Stomach (tissue), 8 donors: ENCODE measurements at regions not wholly inside any gene's neighbourhood (a gene's known extent, or its start where the extent isn't known, plus 50 kb on each side); places are given as distances from the start of the nearest gene placed in this dataset.

Experiments
- DNase-seq, 2 donors: peaks; one replicate each; pipeline versions ENCODE4 v3.0.0 to v3.0.0-alpha.2; 2013 to 2019
- H3K27ac ChIP-seq, 5 donors: fragments of 200-600 bp in 4 of 5; sonication (generic) in 4 of 5; one replicate each; pipeline ENCODE4 v1.5.1; 2013 to 2019; ENCODE audit warnings: mild to moderate bottlenecking in 1 of 5, moderate library complexity in 1 of 5
- H3K27me3 ChIP-seq, 3 donors: fragments of 200-600 bp; sonication (generic); one replicate each; pipeline ENCODE4 v1.5.1; 2017 to 2019; ENCODE audit warnings: mixed run types in 1 of 3
- H3K36me3 ChIP-seq, 4 donors: fragments of 200-600 bp; sonication (generic); 1 replicate in 3 of 4; 2 replicates in 1 of 4; pipeline ENCODE4 v1.5.1; 2016 to 2019
- H3K4me1 ChIP-seq, 4 donors: fragments of 200-600 bp; sonication (generic); one replicate each; pipeline ENCODE4 v1.5.1; 2016 to 2019
- H3K4me3 ChIP-seq, 4 donors: fragments of 200-600 bp; sonication (generic) in 3 of 4; one replicate each; pipeline ENCODE4 v1.5.1; 2016 to 2019; ENCODE audit warnings: mild to moderate bottlenecking in 1 of 4
- H3K9me3 ChIP-seq, 4 donors: fragments of 200-600 bp; sonication (generic); one replicate each; pipeline ENCODE4 v1.5.1; 2016 to 2019
- CTCF ChIP-seq, 7 experiments: fragments of 450-650 bp in 4 of 7; fragments of 200-600 bp in 3 of 7; sonication (generic) in 3 of 7; IDR thresholded peaks; one replicate each; pipeline ENCODE4 v1.5.1; 2016 to 2019; ENCODE audit warnings: antibody characterized with exemption in 7 of 7, control low read depth in 2 of 7, mild to moderate bottlenecking in 1 of 7
- EP300 ChIP-seq: sonication (generic); formaldehyde crosslinking; IDR thresholded peaks from one replicate; pipeline ENCODE4 v1.6.1; 2017; ENCODE audit warnings: antibody characterized with exemption
- POLR2A ChIP-seq, 4 donors: fragments of 450-650 bp; IDR thresholded peaks; one replicate each; pipeline ENCODE4 v1.6.1; 2016; ENCODE audit warnings: antibody characterized with exemption in 4 of 4, control low read depth in 2 of 4, mild to moderate bottlenecking in 1 of 4, moderate library complexity in 1 of 4
- POLR2AphosphoS5 ChIP-seq, 3 donors: sonication (generic); formaldehyde crosslinking; IDR thresholded peaks; one replicate each; pipeline ENCODE4 v1.6.1; 2016; ENCODE audit warnings: antibody characterized with exemption in 3 of 3
- WGBS, 5 donors: extraction: QIAGEN DNeasy Blood & Tissue Kit in 3 of 5; methylation state at CpG; one replicate each; pipeline versions ENCODE4 v1.1.5 to v1.1.7; 2013 to 2018; 5-methylcytosine and 5-hydroxymethylcytosine counted together
- intact Hi-C: fragments of 100-400 bp; cut with DNase I; formaldehyde crosslinking; loops from one replicate; pipeline ENCODE4 v1.15.1; 2023; ENCODE audit warnings: low total_unique reads
- donor health status: healthy with polysubstance abuse.
- donor health status: Bipolar disorder and iron deficiency.
- donor health status: healthy.

- TF ChIP-seq EP300 (no peak), POLR2A (IDR thresholded peaks at IDR 0.05) (no peak), POLR2AphosphoS5 (IDR thresholded peaks at IDR 0.05) (no peak), CTCF (IDR thresholded peaks at IDR 0.05) (no peak)
- peaks cover 0 to 9% (median 0%) of the 10 kb centered on the region in 4 donors for H3K4me1 ChIP-seq
- intact Hi-C loops, result no loop called here
- H3K27ac ChIP-seq, result no peak overlapping the region
- H3K4me3 ChIP-seq, result no peak overlapping the region
- peaks cover 0 to 9% (median 0%) of the 10 kb centered on the region in 3 donors for H3K27me3 ChIP-seq
- 57 to 77% (median 61%) methylated on average over 2 of the region's 2 CpGs for WGBS, 5 donors
- DNase-seq, result no peak
- peaks cover 0 to 7% (median 0%) of the 10 kb centered on the region in 4 donors for H3K9me3 ChIP-seq
- no peaks in the 10 kb centered on the region for H3K36me3 ChIP-seq
Measured at GRCh38 chr9:84190411-84190810, 150.1 kb downstream of the SLC28A3 start.

GRCh38 chr9:84206801-84207370 is 133.7 kb downstream of the SLC28A3 start:
- peaks cover 0 to 13% (median 3%) of the 10 kb centered on the region in 4 donors for H3K4me1 ChIP-seq
- intact Hi-C loops, result no loop called here
- no peak overlapping the region for H3K4me3 ChIP-seq
- no peaks in the 10 kb centered on the region for H3K36me3 ChIP-seq
- H3K27ac ChIP-seq, result no peak overlapping the region
- WGBS, 5 donors, result 68 to 74% (median 72%) methylated on average over 9 of the region's 9 CpGs
- no peak for TF ChIP-seq EP300
- TF ChIP-seq CTCF (IDR thresholded peaks at IDR 0.05), result no peak
- TF ChIP-seq POLR2AphosphoS5 (IDR thresholded peaks at IDR 0.05), result no peak
- TF ChIP-seq POLR2A (IDR thresholded peaks at IDR 0.05), result no peak
- no peak for DNase-seq
- no peaks in the 10 kb centered on the region for H3K27me3 ChIP-seq
- H3K9me3 ChIP-seq, result no peaks in the 10 kb centered on the region

- no peaks in the 10 kb centered on the region for H3K9me3 ChIP-seq
- H3K4me1 ChIP-seq, result peaks cover 0 to 13% (median 3%) of the 10 kb centered on the region in 4 donors
- no peaks in the 10 kb centered on the region for H3K27me3 ChIP-seq
- WGBS, 5 donors, result 45 to 67% (median 63%) methylated on average over 6 of the region's 6 CpGs
- no peak overlapping the region for H3K27ac ChIP-seq
- DNase-seq, result peak in 1 of 2 donors; percentile 32
- TF ChIP-seq POLR2AphosphoS5 (IDR thresholded peaks at IDR 0.05), result no peak
- no peak for TF ChIP-seq POLR2A (IDR thresholded peaks at IDR 0.05)
- TF ChIP-seq CTCF (IDR thresholded peaks at IDR 0.05), result no peak
- no peak for TF ChIP-seq EP300
- H3K36me3 ChIP-seq, result no peaks in the 10 kb centered on the region
- H3K4me3 ChIP-seq, result no peak overlapping the region
- intact Hi-C loops, result no loop called here
Measured at GRCh38 chr9:84207491-84207951, 133.0 kb downstream of the SLC28A3 start.

- intact Hi-C loops, result no loop called here
- Histone ChIP-seq H3K4me3 (no peak overlapping the region), H3K36me3 (no peaks in the 10 kb centered on the region), H3K4me1 (peaks cover 0 to 7% (median 3%) of the 10 kb centered on the region in 4 donors), H3K9me3 (no peaks in the 10 kb centered on the region), H3K27me3 (no peaks in the 10 kb centered on the region), H3K27ac (no peak overlapping the region)
- WGBS, 5 donors, result 67 to 78% (median 73%) methylated on average over 3 of the region's 3 CpGs
- TF ChIP-seq POLR2A (IDR thresholded peaks at IDR 0.05) (no peak), POLR2AphosphoS5 (IDR thresholded peaks at IDR 0.05) (no peak), CTCF (IDR thresholded peaks at IDR 0.05) (no peak), EP300 (no peak)
- DNase-seq, result no peak
Measured at GRCh38 chr9:84212246-84212645, 128.3 kb downstream of the SLC28A3 start.
